Nephron (organoid): ENCODE measurements at regions not wholly inside any gene's neighbourhood (a gene's known extent, or its start where the extent isn't known, plus 50 kb on each side); places are given as distances from the start of the nearest gene placed in this dataset.

ENCODE experiments used
- H3K27ac Mint-ChIP-seq, 3 experiments: 2 replicates each; pipeline ENCODE4 v1.8.0; 2020; ENCODE audit warnings: mixed read lengths in 3 of 3, mild to moderate bottlenecking in 2 of 3, moderate library complexity in 1 of 3
- H3K27me3 Mint-ChIP-seq: 2 replicates; pipeline ENCODE4 v1.8.0; 2021; ENCODE audit warnings: low read depth, mild to moderate bottlenecking, moderate library complexity, mixed read lengths
- H3K36me3 Mint-ChIP-seq: 2 replicates; pipeline ENCODE4 v1.8.0; 2020; ENCODE audit warnings: low read depth, mixed read lengths
- H3K4me1 Mint-ChIP-seq: 2 replicates; pipeline ENCODE4 v1.8.0; 2020; ENCODE audit warnings: mixed read lengths
- H3K4me3 Mint-ChIP-seq, 3 experiments: 2 replicates each; pipeline ENCODE4 v1.8.0; 2020; ENCODE audit warnings: mild to moderate bottlenecking in 3 of 3, mixed read lengths in 3 of 3, moderate library complexity in 2 of 3
- H3K9me3 Mint-ChIP-seq: 2 replicates; pipeline ENCODE4 v1.8.0; 2020; ENCODE audit warnings: mixed read lengths
- CTCF ChIP-seq, 3 experiments: fragments of 200-600 bp; sonication (generic); IDR thresholded peaks; one replicate each; pipeline ENCODE4 v1.5.0; 2021; ENCODE audit warnings: antibody characterized with exemption in 3 of 3; ENCODE audit not compliant: unreplicated experiment in 3 of 3

GRCh38 chr2:236968880-236969534 is 116.7 kb upstream of the COPS8 start:
- Mint-ChIP-seq H3K27ac (peak overlapping the region; percentile 55 to 80 (median 77)), H3K4me1 (peaks cover 59% of the 10 kb centered on the region), H3K9me3 (no peaks in the 10 kb centered on the region), H3K4me3 (no peak overlapping the region), H3K36me3 (no peaks in the 10 kb centered on the region), H3K27me3 (peaks cover 13% of the 10 kb centered on the region)
- no peak for TF ChIP-seq CTCF (IDR thresholded peaks at IDR 0.05; ENCODE audit: unreplicated experiment in 3 of 3)

DNA sequence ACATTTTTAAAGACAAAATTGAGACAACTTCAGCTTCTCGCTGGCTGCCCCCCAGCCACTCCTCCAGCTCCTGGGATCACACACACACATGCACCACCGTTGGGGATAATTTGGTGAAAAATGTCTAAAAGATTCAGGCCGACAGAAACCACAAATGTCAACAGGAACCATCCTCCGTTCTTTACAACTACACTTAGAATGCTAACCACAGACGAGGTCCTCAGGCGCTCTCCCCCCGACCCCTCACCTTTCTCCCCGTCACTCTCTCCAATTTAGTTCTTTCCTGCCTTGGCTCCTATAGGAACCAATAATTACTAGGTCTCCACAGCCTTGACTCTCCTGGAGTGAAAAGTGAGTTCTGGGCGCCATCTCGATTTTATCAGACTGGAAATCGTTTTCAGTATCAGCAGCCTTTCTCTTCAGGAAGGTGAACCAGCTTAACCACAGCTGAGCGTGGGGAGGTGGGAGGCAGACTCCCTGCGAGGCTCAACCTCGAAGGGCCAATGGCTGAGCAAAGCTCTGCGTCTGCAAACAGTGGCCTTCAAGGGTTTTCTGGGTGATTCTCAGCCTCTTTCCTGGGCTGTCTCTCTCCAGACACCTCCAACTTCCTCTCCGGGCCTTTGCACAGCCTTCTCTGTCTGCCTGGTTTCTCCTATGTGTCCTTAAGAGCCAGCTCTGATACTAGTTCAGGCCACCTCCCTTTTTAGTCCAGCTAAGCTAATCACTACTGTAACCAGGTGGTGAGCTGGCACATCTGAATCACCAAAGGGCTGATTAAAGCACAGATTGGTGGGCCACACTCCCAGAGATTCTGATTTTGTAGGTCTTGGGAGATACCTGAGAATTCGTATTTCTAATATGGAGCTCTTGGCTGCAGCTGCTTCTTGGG is 115.7 kb upstream of the COPS8 start:
- no peak for TF ChIP-seq CTCF (IDR thresholded peaks at IDR 0.05; ENCODE audit: unreplicated experiment in 3 of 3)
- peaks cover 68% of the 10 kb centered on the region for H3K4me1 Mint-ChIP-seq

DNA sequence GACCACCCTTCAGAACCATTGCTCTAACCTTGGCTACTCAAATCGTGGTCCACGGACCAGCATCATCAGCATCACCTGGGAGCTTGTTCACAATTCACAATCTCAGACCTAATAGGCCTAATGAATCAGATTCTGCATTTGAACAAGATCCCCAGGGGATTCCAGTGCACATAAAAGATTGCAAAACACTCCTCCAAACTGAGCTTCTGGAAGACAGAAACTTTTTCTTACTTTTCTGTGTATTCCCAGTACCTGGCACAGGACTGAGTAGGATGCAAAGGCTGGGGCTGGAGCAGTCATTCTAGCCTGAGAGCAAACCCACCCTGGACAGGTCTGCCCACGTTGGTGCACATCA is 115.1 kb upstream of the COPS8 start:
- Mint-ChIP-seq H3K4me1 (peaks cover 72% of the 10 kb centered on the region), H3K4me3 (no peak overlapping the region), H3K36me3 (no peaks in the 10 kb centered on the region), H3K9me3 (no peaks in the 10 kb centered on the region), H3K27ac (peak overlapping the region; percentile 90 to 94 (median 90)), H3K27me3 (peaks cover 14% of the 10 kb centered on the region)
- no peak for TF ChIP-seq CTCF (IDR thresholded peaks at IDR 0.05; ENCODE audit: unreplicated experiment in 3 of 3)

More for the DNA sequence above, 115.7 kb upstream of the COPS8 start:
- Mint-ChIP-seq H3K4me3 (no peak overlapping the region), H3K9me3 (no peaks in the 10 kb centered on the region), H3K36me3 (no peaks in the 10 kb centered on the region), H3K27me3 (peaks cover 14% of the 10 kb centered on the region), H3K27ac (peak overlapping the region; percentile 55 to 80 (median 77))

DNA sequence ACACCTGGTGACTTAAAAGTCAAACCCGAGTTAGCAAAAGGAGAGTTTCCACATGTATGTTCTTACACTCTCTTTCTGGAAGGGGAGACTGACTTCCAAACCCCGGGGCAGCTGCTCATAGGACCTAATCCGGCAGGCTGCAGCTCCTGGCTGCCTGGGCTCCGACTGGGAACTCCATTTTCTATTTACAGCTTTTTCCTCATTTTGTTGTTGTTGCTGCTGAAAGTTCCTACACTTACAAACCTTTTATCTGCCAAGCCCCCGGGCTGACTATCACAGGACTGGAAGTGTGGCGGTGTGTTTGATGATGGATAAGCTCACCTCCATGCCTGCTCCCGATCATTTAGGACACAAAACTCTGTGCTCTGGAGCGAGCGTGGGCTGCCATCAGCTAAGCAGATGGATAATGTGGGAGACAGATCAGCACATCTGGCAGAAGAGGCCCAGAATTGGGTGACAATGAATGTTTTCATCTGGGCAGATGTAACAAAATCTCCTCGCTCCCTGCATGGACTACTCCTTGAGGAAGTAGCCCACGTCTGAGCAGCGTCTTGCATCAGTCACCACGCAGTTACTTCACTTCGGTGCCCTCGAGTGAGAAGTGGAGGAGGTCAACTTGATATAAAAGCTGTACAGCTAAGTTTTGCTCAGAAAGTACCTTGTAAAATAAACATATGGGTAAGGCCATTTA is 114.4 kb upstream of the COPS8 start:
- peak overlapping the region in 2 of 3 experiments; percentile 11 to 37 for H3K4me3 Mint-ChIP-seq
- H3K9me3 Mint-ChIP-seq = no peaks in the 10 kb centered on the region
- H3K27ac Mint-ChIP-seq = peak overlapping the region; percentile 90 to 94 (median 90)
- TF ChIP-seq CTCF (IDR thresholded peaks at IDR 0.05; ENCODE audit: unreplicated experiment in 3 of 3) = no peak
- no peaks in the 10 kb centered on the region for H3K36me3 Mint-ChIP-seq
- peaks cover 79% of the 10 kb centered on the region for H3K4me1 Mint-ChIP-seq
- peaks cover 14% of the 10 kb centered on the region for H3K27me3 Mint-ChIP-seq

DNA sequence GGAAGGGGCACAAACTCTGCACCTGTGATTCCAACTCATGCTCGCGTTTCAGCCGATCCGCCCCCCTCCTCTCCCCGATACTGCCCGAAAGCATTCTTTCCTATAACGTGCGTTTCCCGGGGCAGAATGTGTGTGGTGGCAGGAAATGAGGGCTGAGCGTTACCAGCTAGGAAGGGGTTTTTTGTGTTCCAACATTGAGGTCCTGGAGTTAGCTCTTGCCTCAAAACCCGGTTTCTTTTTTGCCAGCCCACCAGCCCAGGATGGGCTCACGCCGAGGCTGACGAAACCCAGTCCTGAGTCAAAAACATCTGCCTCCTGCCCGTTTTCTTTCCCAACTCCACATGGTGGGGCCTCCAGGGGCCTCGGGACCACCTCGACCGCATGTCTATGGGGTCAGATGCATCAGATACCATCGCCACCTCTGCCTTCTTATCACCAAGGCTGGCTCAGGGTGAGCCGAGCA is 113.7 kb upstream of the COPS8 start:
- TF ChIP-seq CTCF (IDR thresholded peaks at IDR 0.05; ENCODE audit: unreplicated experiment in 3 of 3) = no peak

More for the DNA sequence above, 113.7 kb upstream of the COPS8 start:
- Mint-ChIP-seq H3K9me3 (no peaks in the 10 kb centered on the region), H3K4me3 (no peak overlapping the region), H3K27me3 (peaks cover 14% of the 10 kb centered on the region), H3K36me3 (no peaks in the 10 kb centered on the region), H3K4me1 (peaks cover 78% of the 10 kb centered on the region), H3K27ac (peak overlapping the region; percentile 79 to 90 (median 90))
